Spleen (tissue), 11 donors: ENCODE measurements at regions not wholly inside any gene's neighbourhood (a gene's known extent, or its start where the extent isn't known, plus 50 kb on each side); places are given as distances from the start of the nearest gene placed in this dataset.

Experiments used
- DNase-seq: peaks from one replicate; pipeline ENCODE4 v3.0.0-alpha.2; 2020
- H3K27ac ChIP-seq, 8 donors: fragments of 200-600 bp; sonication (generic) in 7 of 8; 1 replicate in 4 of 8; 2 replicates in 4 of 8; pipeline versions ENCODE4 v1.5.0 to v1.8.0; 2016 to 2021; ENCODE audit warnings: inconsistent platforms in 4 of 8, mild to moderate bottlenecking in 4 of 8, moderate library complexity in 1 of 8
- H3K27me3 ChIP-seq, 7 donors: fragments of 200-600 bp; sonication (generic) in 6 of 7; replicated peaks in 1 of 7; 1 replicate in 4 of 7; 2 replicates in 3 of 7; pipeline versions ENCODE4 v1.5.0 to v1.8.0; 2016 to 2021; ENCODE audit warnings: inconsistent platforms in 3 of 7, mild to moderate bottlenecking in 1 of 7
- H3K36me3 ChIP-seq, 6 donors: fragments of 200-600 bp; sonication (generic) in 5 of 6; 1 replicate in 4 of 6; 2 replicates in 2 of 6; pipeline versions ENCODE4 v1.5.0 to v1.8.0; 2016 to 2021; ENCODE audit warnings: inconsistent platforms in 2 of 6
- H3K4me1 ChIP-seq, 6 donors: fragments of 200-600 bp; sonication (generic) in 5 of 6; 1 replicate in 3 of 6; 2 replicates in 3 of 6; pipeline versions ENCODE4 v1.5.0 to v1.8.0; 2016 to 2021; ENCODE audit warnings: inconsistent platforms in 3 of 6
- H3K4me3 ChIP-seq, 8 donors: fragments of 200-600 bp; sonication (generic) in 7 of 8; 1 replicate in 4 of 8; 2 replicates in 4 of 8; pipeline versions ENCODE4 v1.5.0 to v1.8.0; 2016 to 2021; ENCODE audit warnings: inconsistent platforms in 4 of 8, mild to moderate bottlenecking in 4 of 8, moderate library complexity in 2 of 8
- H3K9me3 ChIP-seq, 8 donors: fragments of 200-600 bp; sonication (generic) in 7 of 8; 1 replicate in 4 of 8; 2 replicates in 4 of 8; pipeline versions ENCODE4 v1.5.0 to v1.8.0; 2016 to 2021; ENCODE audit warnings: inconsistent platforms in 4 of 8
- POLR2A ChIP-seq, 3 donors: fragments of 450-650 bp; IDR thresholded peaks; one replicate each; pipeline ENCODE4 v1.5.1; 2017; ENCODE audit warnings: antibody characterized with exemption in 3 of 3, mild to moderate bottlenecking in 1 of 3
- POLR2AphosphoS5 ChIP-seq, 3 donors: sonication (generic); formaldehyde crosslinking; IDR thresholded peaks; one replicate each; pipeline ENCODE4 v1.5.1; 2017; ENCODE audit warnings: antibody characterized with exemption in 3 of 3
- WGBS, 5 donors: extraction: QIAGEN DNeasy Blood & Tissue Kit in 3 of 5; methylation state at CpG; one replicate each; pipeline versions ENCODE4 v1.1.5 to v1.1.7; 2013 to 2018; 5-methylcytosine and 5-hydroxymethylcytosine counted together
- intact Hi-C: fragments of 100-400 bp; cut with DNase I; formaldehyde crosslinking; loops from one replicate; pipeline ENCODE4 v1.15.0; 2023; ENCODE audit warnings: low total_unique reads
- TF ChIP-seq, protein P1 (sequence below), 11 experiments: fragments of 200-600 bp in 7 of 11; fragments of 450-650 bp in 4 of 11; sonication (generic) in 4 of 11; IDR thresholded peaks in 8 of 11; conservative IDR thresholded peaks in 3 of 11; 1 replicate in 7 of 11; 2 replicates in 4 of 11; pipeline versions ENCODE4 v1.4.0 to v1.8.0; 2016 to 2021; ENCODE audit warnings: antibody characterized with exemption in 11 of 11, inconsistent platforms in 4 of 11, mild to moderate bottlenecking in 1 of 11
- donor health status: healthy with polysubstance abuse.
- donor health status: DM: no; HTN: no; CAD: no; lungs with moderate emphysema.
- donor health status: DM: no; HTN: no; CAD: no.
- donor health status: Bipolar disorder and iron deficiency.
- donor health status: healthy.
- donor health status: DM: no; HTN: no; CAD: no.
- donor health status: DM: yes; HTN: yes; CAD: no.

- H3K9me3 ChIP-seq = peaks cover 0 to 10% (median 2%) of the 10 kb centered on the region in 8 donors
- peaks cover 0 to 11% (median 0%) of the 10 kb centered on the region in 7 donors for H3K27me3 ChIP-seq
- DNase-seq = no peak
- no peak overlapping the region for H3K27ac ChIP-seq
- intact Hi-C loops = no loop called here
- H3K36me3 ChIP-seq = no peaks in the 10 kb centered on the region
- 79 to 83% (median 81%) methylated on average over 25 of the region's 25 CpGs for WGBS, 5 donors
- no peaks in the 10 kb centered on the region for H3K4me1 ChIP-seq
- H3K4me3 ChIP-seq = no peak overlapping the region
- no peak for TF ChIP-seq POLR2AphosphoS5 (IDR thresholded peaks at IDR 0.05)
These were observed 66.8 kb upstream of the RFLNA start for GRCh38 chr12:124227951-124228711.

- DNase-seq = no peak
- no peaks in the 10 kb centered on the region for H3K36me3 ChIP-seq
- intact Hi-C loops = no loop called here
- TF ChIP-seq POLR2A (IDR thresholded peaks at IDR 0.05) (no peak), POLR2AphosphoS5 (IDR thresholded peaks at IDR 0.05) (no peak)
- TF ChIP-seq, protein P1, sequence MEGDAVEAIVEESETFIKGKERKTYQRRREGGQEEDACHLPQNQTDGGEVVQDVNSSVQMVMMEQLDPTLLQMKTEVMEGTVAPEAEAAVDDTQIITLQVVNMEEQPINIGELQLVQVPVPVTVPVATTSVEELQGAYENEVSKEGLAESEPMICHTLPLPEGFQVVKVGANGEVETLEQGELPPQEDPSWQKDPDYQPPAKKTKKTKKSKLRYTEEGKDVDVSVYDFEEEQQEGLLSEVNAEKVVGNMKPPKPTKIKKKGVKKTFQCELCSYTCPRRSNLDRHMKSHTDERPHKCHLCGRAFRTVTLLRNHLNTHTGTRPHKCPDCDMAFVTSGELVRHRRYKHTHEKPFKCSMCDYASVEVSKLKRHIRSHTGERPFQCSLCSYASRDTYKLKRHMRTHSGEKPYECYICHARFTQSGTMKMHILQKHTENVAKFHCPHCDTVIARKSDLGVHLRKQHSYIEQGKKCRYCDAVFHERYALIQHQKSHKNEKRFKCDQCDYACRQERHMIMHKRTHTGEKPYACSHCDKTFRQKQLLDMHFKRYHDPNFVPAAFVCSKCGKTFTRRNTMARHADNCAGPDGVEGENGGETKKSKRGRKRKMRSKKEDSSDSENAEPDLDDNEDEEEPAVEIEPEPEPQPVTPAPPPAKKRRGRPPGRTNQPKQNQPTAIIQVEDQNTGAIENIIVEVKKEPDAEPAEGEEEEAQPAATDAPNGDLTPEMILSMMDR (IDR thresholded peaks at IDR 0.05 in 8 of 11, conservative IDR thresholded peaks at IDR 0.05 in 3 of 11) = no peak
- H3K27ac ChIP-seq = no peak overlapping the region
- no peaks in the 10 kb centered on the region for H3K4me1 ChIP-seq
- H3K4me3 ChIP-seq = no peak overlapping the region
- H3K9me3 ChIP-seq = peaks cover 0 to 10% (median 2%) of the 10 kb centered on the region in 8 donors
- peaks cover 0 to 8% (median 0%) of the 10 kb centered on the region in 7 donors for H3K27me3 ChIP-seq
These were observed 65.4 kb upstream of the RFLNA start for GRCh38 chr12:124229520-124229919.

GRCh38 chr12:124230117-124230757, 64.7 kb upstream of the RFLNA start:
- DNase-seq = no peak
- TF ChIP-seq, protein P1 (IDR thresholded peaks at IDR 0.05 in 8 of 11, conservative IDR thresholded peaks at IDR 0.05 in 3 of 11) = no peak
- TF ChIP-seq POLR2AphosphoS5 (IDR thresholded peaks at IDR 0.05) (no peak), POLR2A (IDR thresholded peaks at IDR 0.05) (no peak)
- no peak overlapping the region for H3K4me3 ChIP-seq
- 57 to 84% (median 71%) methylated on average over 2 of the region's 2 CpGs for WGBS, 5 donors
- intact Hi-C loops = no loop called here
- peaks cover 0 to 8% (median 0%) of the 10 kb centered on the region in 7 donors for H3K27me3 ChIP-seq
- H3K27ac ChIP-seq = no peak overlapping the region
- H3K9me3 ChIP-seq = peaks cover 0 to 10% (median 2%) of the 10 kb centered on the region in 8 donors
- H3K4me1 ChIP-seq = no peaks in the 10 kb centered on the region
- no peaks in the 10 kb centered on the region for H3K36me3 ChIP-seq

DNA sequence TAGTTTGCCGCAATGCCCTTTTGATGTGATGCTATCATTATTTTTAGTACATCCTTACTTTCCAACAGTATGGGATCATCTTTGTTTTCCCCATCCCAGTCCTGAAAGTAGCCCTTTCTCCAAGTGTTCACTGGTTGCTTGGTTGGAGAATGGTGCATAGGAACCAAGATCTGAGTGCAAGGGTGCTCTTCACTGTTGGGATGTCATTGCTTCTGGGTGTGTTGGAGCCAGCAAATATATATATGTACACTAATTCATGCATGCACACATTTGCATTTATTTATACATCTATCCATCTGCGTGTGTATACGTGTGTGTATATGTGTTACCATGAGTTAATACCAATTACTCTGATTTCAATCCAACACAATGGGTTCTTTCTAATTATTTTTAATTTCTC, 64.1 kb upstream of the RFLNA start:
- Histone ChIP-seq H3K36me3 (no peaks in the 10 kb centered on the region), H3K9me3 (peaks cover 0 to 10% (median 2%) of the 10 kb centered on the region in 8 donors), H3K4me1 (no peaks in the 10 kb centered on the region), H3K4me3 (no peak overlapping the region), H3K27me3 (peaks cover 0 to 8% (median 0%) of the 10 kb centered on the region in 7 donors), H3K27ac (no peak overlapping the region)
- no peak for TF ChIP-seq POLR2AphosphoS5 (IDR thresholded peaks at IDR 0.05)
- TF ChIP-seq, protein P1 (IDR thresholded peaks at IDR 0.05 in 8 of 11, conservative IDR thresholded peaks at IDR 0.05 in 3 of 11) = no peak
- no peak for TF ChIP-seq POLR2A (IDR thresholded peaks at IDR 0.05)
- 91 to 99% (median 98%) methylated on average over 3 of the region's 3 CpGs for WGBS, 5 donors
- intact Hi-C loops = no loop called here
- DNase-seq = no peak
